Naive B cell (primary cell): ENCODE measurements at regions not wholly inside any gene's neighbourhood (a gene's known extent, or its start where the extent isn't known, plus 50 kb on each side); places are given as distances from the start of the nearest gene placed in this dataset.

ENCODE experiments used
- ATAC-seq, 2 donors: fragments of 150-1000 bp; cut with Tn5 transposase; 2 replicates each; pipeline ENCODE4 v1.10.0; 2021; ENCODE audit warnings: low read depth in 2 of 2, mild to moderate bottlenecking in 2 of 2, moderate library complexity in 2 of 2
- DNase-seq: peaks from one replicate; pipeline ENCODE4 v3.0.0; 2022
- H3K27ac Mint-ChIP-seq, 6 donors: one replicate each; pipeline ENCODE4 v1.8.0; 2020 to 2022; ENCODE audit warnings: mild to moderate bottlenecking in 6 of 6, mixed read lengths in 6 of 6, moderate library complexity in 5 of 6, inconsistent platforms in 2 of 6
- H3K27me3 Mint-ChIP-seq, 3 donors: one replicate each; pipeline ENCODE4 v1.8.0; 2021 to 2022; ENCODE audit warnings: mixed read lengths in 3 of 3, mild to moderate bottlenecking in 1 of 3
- H3K36me3 Mint-ChIP-seq, 2 donors: one replicate each; pipeline ENCODE4 v1.8.0; 2020 to 2022; ENCODE audit warnings: mixed read lengths in 2 of 2, inconsistent platforms in 1 of 2, mild to moderate bottlenecking in 1 of 2
- H3K4me1 Mint-ChIP-seq, 3 donors: one replicate each; pipeline ENCODE4 v1.8.0; 2020 to 2022; ENCODE audit warnings: mixed read lengths in 3 of 3, inconsistent platforms in 1 of 3, mild to moderate bottlenecking in 1 of 3, moderate library complexity in 1 of 3
- H3K4me3 Mint-ChIP-seq, 8 donors: one replicate each; pipeline ENCODE4 v1.8.0; 2020 to 2022; ENCODE audit warnings: mild to moderate bottlenecking in 8 of 8, mixed read lengths in 8 of 8, moderate library complexity in 8 of 8, inconsistent platforms in 2 of 8
- H3K9me3 Mint-ChIP-seq, 7 donors: one replicate each; pipeline ENCODE4 v1.8.0; 2020 to 2022; ENCODE audit warnings: mixed read lengths in 7 of 7, mild to moderate bottlenecking in 5 of 7, inconsistent platforms in 2 of 7, moderate library complexity in 1 of 7

- Mint-ChIP-seq H3K27ac (no peak overlapping the region), H3K9me3 (peaks cover 0 to 8% (median 0%) of the 10 kb centered on the region in 7 donors), H3K36me3 (no peaks in the 10 kb centered on the region), H3K27me3 (no peaks in the 10 kb centered on the region), H3K4me1 (no peaks in the 10 kb centered on the region), H3K4me3 (no peak overlapping the region)
- DNase-seq (no peak), ATAC-seq (no peak)
Measured at GRCh38 chr6:153801917-153802316, 237.1 kb upstream of the OPRM1 start.

GRCh38 chr6:153800580-153801188 is 238.4 kb upstream of the OPRM1 start:
- H3K9me3 Mint-ChIP-seq, result peaks cover 0 to 8% (median 0%) of the 10 kb centered on the region in 7 donors
- DNase-seq (no peak), ATAC-seq (no peak)
- no peaks in the 10 kb centered on the region for H3K36me3 Mint-ChIP-seq
- no peak overlapping the region for H3K4me3 Mint-ChIP-seq
- no peaks in the 10 kb centered on the region for H3K27me3 Mint-ChIP-seq
- H3K4me1 Mint-ChIP-seq, result no peaks in the 10 kb centered on the region
- no peak overlapping the region for H3K27ac Mint-ChIP-seq

- Mint-ChIP-seq H3K36me3 (no peaks in the 10 kb centered on the region), H3K9me3 (peaks cover 2 to 11% (median 4%) of the 10 kb centered on the region in 7 donors), H3K4me1 (no peaks in the 10 kb centered on the region), H3K27me3 (peaks cover 0 to 3% (median 0%) of the 10 kb centered on the region in 3 donors), H3K4me3 (no peak overlapping the region), H3K27ac (no peak overlapping the region)
- ATAC-seq (no peak), DNase-seq (no peak)
Measured at GRCh38 chr6:153790876-153791473, 248.1 kb upstream of the OPRM1 start.

- Mint-ChIP-seq H3K4me3 (no peak overlapping the region), H3K9me3 (peaks cover 2 to 11% (median 4%) of the 10 kb centered on the region in 7 donors), H3K27ac (no peak overlapping the region), H3K36me3 (no peaks in the 10 kb centered on the region), H3K4me1 (no peaks in the 10 kb centered on the region), H3K27me3 (peaks cover 0 to 3% (median 0%) of the 10 kb centered on the region in 3 donors)
- DNase-seq (no peak), ATAC-seq (no peak)
Measured at GRCh38 chr6:153790048-153790447, 249.0 kb upstream of the OPRM1 start.

GRCh38 chr6:153787341-153787606 is 251.8 kb upstream of the OPRM1 start:
- H3K36me3 Mint-ChIP-seq, result no peaks in the 10 kb centered on the region
- no peaks in the 10 kb centered on the region for H3K4me1 Mint-ChIP-seq
- H3K27me3 Mint-ChIP-seq, result peaks cover 0 to 3% (median 0%) of the 10 kb centered on the region in 3 donors
- DNase-seq (no peak), ATAC-seq (no peak)
- H3K9me3 Mint-ChIP-seq, result peaks cover 0 to 11% (median 4%) of the 10 kb centered on the region in 7 donors
- no peak overlapping the region for H3K27ac Mint-ChIP-seq
- H3K4me3 Mint-ChIP-seq, result no peak overlapping the region

GRCh38 chr6:153781306-153781705 is 257.7 kb upstream of the OPRM1 start:
- Mint-ChIP-seq H3K9me3 (peaks cover 6 to 22% (median 11%) of the 10 kb centered on the region in 7 donors), H3K36me3 (no peaks in the 10 kb centered on the region), H3K4me3 (no peak overlapping the region), H3K27me3 (peaks cover 0 to 2% (median 0%) of the 10 kb centered on the region in 3 donors), H3K4me1 (no peaks in the 10 kb centered on the region), H3K27ac (no peak overlapping the region)
- ATAC-seq, result no peak
- no peak for DNase-seq

GRCh38 chr6:153780011-153780410 is 259.0 kb upstream of the OPRM1 start:
- H3K27ac Mint-ChIP-seq, result no peak overlapping the region
- H3K4me1 Mint-ChIP-seq, result no peaks in the 10 kb centered on the region
- no peaks in the 10 kb centered on the region for H3K27me3 Mint-ChIP-seq
- H3K36me3 Mint-ChIP-seq, result no peaks in the 10 kb centered on the region
- no peak for ATAC-seq
- no peak for DNase-seq
- H3K9me3 Mint-ChIP-seq, result peaks cover 5 to 19% (median 9%) of the 10 kb centered on the region in 7 donors
- H3K4me3 Mint-ChIP-seq, result no peak overlapping the region

GRCh38 chr6:153778216-153778615 is 260.8 kb upstream of the OPRM1 start:
- Mint-ChIP-seq H3K27ac (peak overlapping the region in 1 of 6 donors; percentile 33), H3K4me3 (no peak overlapping the region), H3K27me3 (no peaks in the 10 kb centered on the region), H3K4me1 (no peaks in the 10 kb centered on the region), H3K36me3 (no peaks in the 10 kb centered on the region), H3K9me3 (peaks cover 5 to 19% (median 9%) of the 10 kb centered on the region in 7 donors)
- no peak for ATAC-seq
- no peak for DNase-seq

GRCh38 chr6:153771577-153771976 is 267.5 kb upstream of the OPRM1 start:
- H3K9me3 Mint-ChIP-seq, result peaks cover 0 to 2% (median under 1%) of the 10 kb centered on the region in 7 donors
- no peaks in the 10 kb centered on the region for H3K36me3 Mint-ChIP-seq
- ATAC-seq (no peak), DNase-seq (no peak)
- H3K4me3 Mint-ChIP-seq, result no peak overlapping the region
- H3K4me1 Mint-ChIP-seq, result no peaks in the 10 kb centered on the region
- no peaks in the 10 kb centered on the region for H3K27me3 Mint-ChIP-seq
- H3K27ac Mint-ChIP-seq, result no peak overlapping the region

GRCh38 chr6:153767127-153767526 is 271.9 kb upstream of the OPRM1 start:
- Mint-ChIP-seq H3K4me1 (no peaks in the 10 kb centered on the region), H3K9me3 (peaks cover 0 to 11% (median 7%) of the 10 kb centered on the region in 7 donors), H3K4me3 (no peak overlapping the region), H3K36me3 (no peaks in the 10 kb centered on the region), H3K27ac (no peak overlapping the region), H3K27me3 (no peaks in the 10 kb centered on the region)
- ATAC-seq (no peak), DNase-seq (no peak)

GRCh38 chr6:153758516-153758915 is 280.5 kb upstream of the OPRM1 start:
- ATAC-seq (no peak), DNase-seq (no peak)
- H3K4me1 Mint-ChIP-seq, result no peaks in the 10 kb centered on the region
- H3K4me3 Mint-ChIP-seq, result no peak overlapping the region
- no peaks in the 10 kb centered on the region for H3K27me3 Mint-ChIP-seq
- peaks cover 0 to 7% (median 0%) of the 10 kb centered on the region in 7 donors for H3K9me3 Mint-ChIP-seq
- no peak overlapping the region for H3K27ac Mint-ChIP-seq
- no peaks in the 10 kb centered on the region for H3K36me3 Mint-ChIP-seq

GRCh38 chr6:153735761-153736160 is 303.3 kb upstream of the OPRM1 start:
- no peak overlapping the region for H3K4me3 Mint-ChIP-seq

GRCh38 chr6:153729189-153729588 is 309.9 kb upstream of the OPRM1 start:
- Mint-ChIP-seq H3K9me3 (peaks cover 0 to 2% (median 0%) of the 10 kb centered on the region in 7 donors), H3K27ac (no peak overlapping the region), H3K4me1 (no peaks in the 10 kb centered on the region), H3K4me3 (no peak overlapping the region), H3K27me3 (no peaks in the 10 kb centered on the region), H3K36me3 (no peaks in the 10 kb centered on the region)
- ATAC-seq (no peak), DNase-seq (no peak)

More at GRCh38 chr6:153735761-153736160, 303.3 kb upstream of the OPRM1 start:
- Mint-ChIP-seq H3K36me3 (no peaks in the 10 kb centered on the region), H3K27me3 (no peaks in the 10 kb centered on the region), H3K27ac (no peak overlapping the region), H3K4me1 (no peaks in the 10 kb centered on the region), H3K9me3 (peaks cover 0 to 12% (median 2%) of the 10 kb centered on the region in 7 donors)
- DNase-seq (no peak), ATAC-seq (no peak)

- peaks cover 0 to 2% (median 0%) of the 10 kb centered on the region in 7 donors for H3K9me3 Mint-ChIP-seq
- no peaks in the 10 kb centered on the region for H3K36me3 Mint-ChIP-seq
- H3K27ac Mint-ChIP-seq, result no peak overlapping the region
- H3K4me1 Mint-ChIP-seq, result no peaks in the 10 kb centered on the region
- H3K27me3 Mint-ChIP-seq, result no peaks in the 10 kb centered on the region
- DNase-seq, result no peak
- no peak overlapping the region for H3K4me3 Mint-ChIP-seq
- ATAC-seq, result no peak
Measured at GRCh38 chr6:153727885-153728284, 311.2 kb upstream of the OPRM1 start.
